ENCODE measurements at regions not wholly inside any gene's neighbourhood (a gene's known extent, or its start where the extent isn't known, plus 50 kb on each side); places are given as distances from the start of the nearest gene placed in this dataset.

DNA sequence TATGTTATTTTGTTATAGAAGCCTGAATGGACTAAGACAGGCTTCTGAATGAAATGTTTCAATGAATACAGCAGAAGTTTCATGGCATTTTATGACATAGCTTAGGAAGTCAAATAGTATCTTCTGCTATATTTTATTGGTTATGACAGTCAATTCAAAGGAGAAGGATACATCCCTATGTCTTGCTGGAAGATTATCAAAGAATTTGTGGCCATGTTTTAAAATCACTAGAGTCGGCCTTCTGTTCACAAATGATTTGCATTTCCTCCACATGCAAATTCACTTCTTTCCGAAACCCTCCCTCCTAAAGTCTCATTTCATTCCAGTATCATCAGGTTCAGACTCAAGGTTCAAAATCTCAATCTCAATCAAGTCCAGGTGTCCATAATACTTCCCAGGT is 679.2 kb upstream of the ADAMTS5 start (continued):
- TF ChIP-seq, protein P1, sequence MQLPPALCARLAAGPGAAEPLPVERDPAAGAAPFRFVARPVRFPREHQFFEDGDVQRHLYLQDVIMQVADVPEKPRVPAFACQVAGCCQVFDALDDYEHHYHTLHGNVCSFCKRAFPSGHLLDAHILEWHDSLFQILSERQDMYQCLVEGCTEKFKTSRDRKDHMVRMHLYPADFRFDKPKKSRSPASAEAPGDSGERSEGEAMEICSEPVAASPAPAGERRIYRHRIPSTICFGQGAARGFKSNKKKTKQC (CRISPR knock-in tag; IDR thresholded peaks at IDR 0.05): no peak
- TF ChIP-seq POLR3G (IDR thresholded peaks at IDR 0.05; ENCODE audit: extremely low read depth, insufficient read length, insufficient replicate concordance) (no peak), POLR2G (IDR thresholded peaks at IDR 0.05; ENCODE audit: low read depth, low read length) (no peak), ETV1 (tag; conservative IDR thresholded peaks at IDR 0.05; ENCODE audit: low read depth) (no peak), E2F3 (CRISPR knock-in tag; IDR thresholded peaks at IDR 0.05) (no peak), KDM4B (IDR thresholded peaks at IDR 0.05; ENCODE audit: borderline replicate concordance in 2 of 2, low read depth in 1 of 2) (no peak)
- TF ChIP-seq, protein P2, sequence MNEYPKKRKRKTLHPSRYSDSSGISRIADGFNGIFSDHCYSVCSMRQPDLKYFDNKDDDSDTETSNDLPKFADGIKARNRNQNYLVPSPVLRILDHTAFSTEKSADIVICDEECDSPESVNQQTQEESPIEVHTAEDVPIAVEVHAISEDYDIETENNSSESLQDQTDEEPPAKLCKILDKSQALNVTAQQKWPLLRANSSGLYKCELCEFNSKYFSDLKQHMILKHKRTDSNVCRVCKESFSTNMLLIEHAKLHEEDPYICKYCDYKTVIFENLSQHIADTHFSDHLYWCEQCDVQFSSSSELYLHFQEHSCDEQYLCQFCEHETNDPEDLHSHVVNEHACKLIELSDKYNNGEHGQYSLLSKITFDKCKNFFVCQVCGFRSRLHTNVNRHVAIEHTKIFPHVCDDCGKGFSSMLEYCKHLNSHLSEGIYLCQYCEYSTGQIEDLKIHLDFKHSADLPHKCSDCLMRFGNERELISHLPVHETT (CRISPR knock-in tag; conservative IDR thresholded peaks at IDR 0.05 in 1 of 2, IDR thresholded peaks at IDR 0.05 in 1 of 2): no peak
- TF ChIP-seq, protein P3, sequence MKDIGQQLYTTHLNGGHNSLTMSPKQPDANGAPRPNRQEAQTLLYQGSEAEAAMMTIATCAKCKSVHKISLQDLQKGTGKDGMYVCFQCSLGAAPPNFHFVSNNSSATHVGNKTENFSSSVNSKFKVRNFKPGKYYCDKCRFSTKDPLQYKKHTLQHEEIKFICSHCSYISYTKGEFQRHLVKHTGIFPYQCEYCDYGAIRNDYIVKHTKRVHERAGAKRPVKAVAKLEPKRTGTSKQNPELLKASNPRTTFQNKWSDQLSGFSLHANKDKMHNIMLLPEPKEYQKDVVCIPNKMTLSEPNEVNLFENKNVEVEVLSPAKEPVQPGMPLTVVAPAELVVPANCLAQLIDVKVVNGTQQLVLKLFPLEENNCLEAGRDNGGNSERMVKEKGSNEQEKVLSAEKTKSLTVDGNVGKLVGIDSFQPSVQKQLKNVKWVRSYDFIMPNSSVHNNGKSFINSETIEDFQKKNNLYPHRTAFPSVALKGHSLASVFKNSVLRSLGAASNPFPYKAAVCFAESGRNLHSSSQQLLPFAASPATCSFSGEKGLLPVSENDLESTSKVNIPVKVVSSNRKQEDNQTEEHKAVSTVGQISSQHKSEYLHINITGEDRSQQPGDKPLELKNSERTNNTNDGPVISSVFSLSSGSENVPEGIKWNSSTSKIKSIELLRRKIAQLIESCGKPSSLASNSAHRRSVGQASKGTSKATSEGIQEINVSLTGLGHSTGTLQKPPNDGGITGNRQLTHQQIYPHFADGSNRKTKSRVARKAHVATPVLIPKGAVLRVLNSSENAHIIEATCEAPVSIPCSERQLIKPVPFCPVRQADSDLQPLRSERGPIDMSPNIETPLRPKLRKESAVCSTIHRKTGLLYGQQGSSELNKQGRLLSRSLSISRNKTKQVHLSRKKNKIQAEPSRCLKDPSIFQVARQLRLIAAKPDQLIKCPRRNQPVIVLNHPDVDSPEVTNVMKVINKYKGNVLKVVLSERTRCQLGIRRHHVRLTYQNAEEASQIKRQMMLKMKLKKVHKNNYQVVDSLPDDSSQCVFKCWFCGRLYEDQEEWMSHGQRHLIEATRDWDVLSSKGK (CRISPR knock-in tag; IDR thresholded peaks at IDR 0.05): no peak
